Limb (tissue), 2 donors: ENCODE measurements at regions not wholly inside any gene's neighbourhood (a gene's known extent, or its start where the extent isn't known, plus 50 kb on each side); places are given as distances from the start of the nearest gene placed in this dataset.

Source experiments
- DNase-seq, 2 donors: peaks; one replicate each; pipeline ENCODE4 v3.0.0-alpha.2; 2016; ENCODE audit errors: extremely low spot score in 2 of 2

GRCh38 chr4:126731062-126731461, 901.7 kb upstream of the INTU start:
- no peak for DNase-seq

DNA sequence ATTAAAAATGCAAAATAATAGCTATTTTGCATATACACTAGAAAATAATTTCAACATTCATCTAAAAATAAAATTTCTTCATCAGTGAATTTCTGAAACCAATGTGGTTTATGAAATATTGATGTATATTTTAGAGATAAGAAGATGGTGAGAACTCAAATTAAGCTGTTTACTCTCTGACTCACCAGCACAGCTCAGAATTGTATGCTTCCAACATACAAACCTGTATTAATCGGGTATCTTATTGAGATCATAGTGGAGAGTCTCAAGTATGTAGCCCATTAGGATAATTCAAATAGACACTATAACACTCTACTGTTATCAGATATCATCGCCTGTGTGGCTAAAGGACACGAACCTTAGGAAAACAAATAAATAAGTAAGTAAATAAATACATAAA, 899.5 kb upstream of the INTU start:
- DNase-seq, result no peak

GRCh38 chr4:126734465-126734864, 898.3 kb upstream of the INTU start:
- no peak for DNase-seq

GRCh38 chr4:126735294-126736132, 897.2 kb upstream of the INTU start:
- DNase-seq, result no peak

- no peak for DNase-seq
Observed at GRCh38 chr4:126736133-126736518, 896.6 kb upstream of the INTU start.

DNA sequence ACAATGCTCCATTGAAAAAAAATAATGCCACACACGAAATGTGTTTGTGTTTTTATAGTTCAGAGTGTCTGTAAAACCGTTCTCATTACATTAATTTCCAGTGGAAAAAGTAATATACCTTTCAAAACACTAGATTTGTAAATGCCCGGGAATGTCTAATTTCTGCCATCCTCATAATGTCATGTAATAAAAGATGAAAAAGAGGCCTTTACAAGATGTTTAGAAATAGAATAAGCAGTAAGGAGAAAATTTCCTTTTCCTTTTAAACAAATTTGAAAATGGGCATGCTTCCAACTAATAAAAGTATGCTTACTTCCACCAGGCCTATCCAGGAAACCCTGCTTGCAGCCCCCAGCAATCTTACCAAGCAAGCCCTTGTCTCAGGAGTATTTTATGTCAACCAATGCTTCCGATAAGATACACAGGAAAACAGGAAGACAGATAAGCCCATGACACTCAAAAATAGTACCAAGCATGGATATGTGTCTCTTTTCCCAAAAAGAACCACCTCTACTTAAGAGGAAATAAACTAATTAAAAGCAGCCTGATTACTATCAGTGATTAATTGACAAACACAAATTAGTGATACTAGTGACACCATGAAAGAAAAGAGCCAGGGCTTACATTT, 894.7 kb upstream of the INTU start:
- DNase-seq, result no peak

DNA sequence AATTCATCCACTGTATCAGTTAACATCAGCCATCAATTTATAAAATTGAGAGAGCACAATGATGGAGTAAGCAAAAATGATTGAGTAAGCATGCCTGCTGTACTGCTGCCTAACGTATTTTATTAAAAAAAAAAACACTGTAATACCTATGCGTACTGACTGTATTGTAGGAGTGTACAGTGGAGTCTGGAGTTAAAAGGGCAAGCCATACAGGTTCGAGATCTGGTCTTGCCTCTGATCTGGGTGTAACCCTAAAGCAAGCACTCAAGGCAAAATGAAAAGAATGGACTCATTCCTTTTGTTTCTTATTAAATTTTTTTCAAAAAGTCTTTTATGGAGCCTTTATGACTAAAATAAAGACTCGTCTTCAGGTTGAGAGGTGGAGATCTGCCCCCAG, 894.2 kb upstream of the INTU start:
- no peak for DNase-seq

DNA sequence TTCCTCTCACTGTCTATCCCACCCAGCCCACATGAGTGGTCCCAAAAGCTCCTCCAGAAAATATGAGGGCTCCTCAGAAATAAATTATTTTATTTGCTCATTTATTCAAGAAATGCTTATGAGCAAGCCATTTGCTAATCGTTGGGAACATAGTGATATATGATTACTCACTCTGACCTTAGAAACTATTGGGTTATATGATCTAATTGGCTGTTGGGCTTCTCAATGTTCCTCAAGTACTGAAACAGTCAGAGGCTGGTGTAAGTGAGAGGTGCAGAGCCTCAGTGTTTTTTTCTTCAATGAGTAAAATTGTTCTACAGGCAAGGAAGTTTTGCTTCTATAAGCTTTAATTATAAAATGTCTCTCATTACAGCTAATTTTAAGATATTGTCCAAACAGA, 893.8 kb upstream of the INTU start:
- no peak for DNase-seq

GRCh38 chr4:126740687-126741086, 892.1 kb upstream of the INTU start:
- DNase-seq, result no peak

DNA sequence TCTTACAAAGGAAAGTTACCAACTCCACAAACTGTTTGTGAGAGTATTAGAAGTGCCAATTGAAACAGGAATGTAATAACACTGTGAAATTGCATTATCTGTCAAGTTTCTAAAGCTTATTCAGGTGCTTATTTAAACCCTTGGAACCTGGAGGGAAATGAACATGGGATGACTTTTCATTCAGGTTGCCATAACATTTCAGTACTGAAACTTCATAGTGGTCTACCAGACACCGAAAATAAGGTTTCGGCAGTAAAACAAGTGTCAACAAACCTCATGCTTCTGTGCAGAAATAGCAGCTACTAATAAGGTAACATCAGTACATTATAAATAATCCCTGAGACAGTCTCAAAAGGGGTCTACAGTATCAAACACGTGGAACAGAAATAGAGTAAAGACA, 890.7 kb upstream of the INTU start:
- no peak for DNase-seq

GRCh38 chr4:126742885-126743284, 889.9 kb upstream of the INTU start:
- DNase-seq, result no peak

- no peak for DNase-seq
Observed at GRCh38 chr4:126748736-126749135, 884.0 kb upstream of the INTU start.

DNA sequence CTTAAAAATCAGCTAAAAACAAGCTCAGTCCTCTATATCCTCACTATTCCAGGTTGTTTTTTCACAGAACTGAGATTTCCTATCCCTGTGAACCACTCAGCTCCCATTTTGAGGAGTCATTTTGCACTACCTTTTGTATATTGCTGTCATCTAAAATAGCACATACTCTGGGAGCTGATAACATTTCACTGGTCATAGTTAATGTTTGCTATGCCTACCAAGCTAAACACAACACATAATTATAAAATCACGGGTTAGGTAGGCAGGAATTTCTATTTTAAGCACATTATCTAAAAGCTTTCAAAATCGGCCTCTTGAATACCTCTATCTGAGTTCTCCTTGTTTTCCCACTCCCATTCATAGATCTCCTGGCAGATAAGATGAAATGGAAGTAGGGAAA, 882.0 kb upstream of the INTU start:
- DNase-seq, result no peak

GRCh38 chr4:126752126-126752525, 880.6 kb upstream of the INTU start:
- no peak for DNase-seq

DNA sequence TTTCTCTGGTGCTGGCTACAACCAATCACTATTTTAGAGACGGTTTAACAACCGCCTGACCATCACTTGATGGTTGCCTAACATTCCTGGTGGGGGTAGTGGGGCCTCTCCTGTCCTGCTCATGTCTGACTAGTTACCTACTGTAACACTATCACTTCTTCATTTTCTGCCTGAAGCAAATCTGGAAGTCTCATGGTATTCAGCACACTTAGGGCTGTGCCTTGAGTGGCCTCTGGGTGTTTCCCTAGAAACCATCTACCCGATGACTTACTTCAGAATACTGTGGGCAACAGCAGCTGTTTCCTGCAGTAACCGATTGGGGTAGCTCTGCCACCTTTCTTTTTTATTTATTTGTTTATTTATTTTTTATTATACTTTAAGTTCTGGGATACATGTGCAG, 880.1 kb upstream of the INTU start:
- no peak for DNase-seq

DNA sequence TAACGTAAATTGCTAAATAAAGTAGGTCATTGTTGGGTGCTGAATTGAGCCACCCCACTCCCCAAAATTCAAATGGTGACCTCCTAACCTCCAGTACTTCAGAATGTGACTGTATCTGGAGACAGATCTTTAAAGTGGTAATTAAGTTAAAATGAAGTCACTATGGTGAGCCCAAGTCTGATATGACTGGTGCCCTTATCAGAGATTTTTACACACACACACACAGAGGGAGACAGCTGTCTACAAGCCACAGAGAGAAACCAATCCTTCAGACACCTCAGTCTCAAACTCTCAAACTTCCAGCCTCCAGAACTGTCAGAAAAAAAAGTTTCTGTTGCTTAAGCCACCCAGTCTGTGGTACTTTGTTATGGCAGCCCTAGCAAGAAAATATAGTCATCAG, 879.2 kb upstream of the INTU start:
- no peak for DNase-seq

- DNase-seq, result peak in 1 of 2 donors; percentile 49
Observed at GRCh38 chr4:126755506-126755905, 877.3 kb upstream of the INTU start.

DNA sequence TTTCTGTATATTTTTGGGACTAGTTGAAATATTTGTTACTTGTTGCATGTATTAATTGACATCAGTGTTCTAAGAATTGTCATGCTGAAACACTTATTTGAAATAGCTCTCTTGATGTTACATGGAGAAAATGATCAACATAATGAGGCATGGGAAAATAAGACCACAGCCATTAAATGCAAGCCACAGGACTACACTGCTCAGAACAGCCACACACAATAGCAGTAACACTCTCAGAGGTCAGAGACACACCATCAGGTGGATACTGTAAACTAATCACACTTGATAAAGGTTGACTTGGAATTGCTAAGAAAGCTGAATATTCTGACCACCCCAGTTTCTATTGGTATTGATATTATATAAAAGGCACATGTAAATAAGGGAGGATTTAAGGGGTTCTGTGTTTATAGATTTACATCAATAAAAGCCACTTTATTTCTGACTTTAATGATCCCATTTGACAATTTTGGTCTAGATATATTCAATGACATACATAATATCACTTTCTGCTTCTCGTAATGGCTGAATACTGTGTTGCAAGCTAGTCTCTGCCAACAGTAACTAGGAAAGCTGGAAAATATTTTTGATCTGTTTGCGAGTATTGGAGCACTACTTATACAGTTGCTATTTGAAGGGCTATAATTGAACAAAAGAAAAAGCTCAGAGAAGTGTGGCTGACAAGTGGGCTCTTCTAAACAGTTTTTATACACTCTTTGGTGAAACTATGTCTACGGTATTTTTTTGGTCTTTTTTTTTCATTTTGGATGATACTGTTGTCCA, 876.5 kb upstream of the INTU start:
- no peak for DNase-seq

- DNase-seq, result no peak
Observed at GRCh38 chr4:126757219-126757618, 875.5 kb upstream of the INTU start.

DNA sequence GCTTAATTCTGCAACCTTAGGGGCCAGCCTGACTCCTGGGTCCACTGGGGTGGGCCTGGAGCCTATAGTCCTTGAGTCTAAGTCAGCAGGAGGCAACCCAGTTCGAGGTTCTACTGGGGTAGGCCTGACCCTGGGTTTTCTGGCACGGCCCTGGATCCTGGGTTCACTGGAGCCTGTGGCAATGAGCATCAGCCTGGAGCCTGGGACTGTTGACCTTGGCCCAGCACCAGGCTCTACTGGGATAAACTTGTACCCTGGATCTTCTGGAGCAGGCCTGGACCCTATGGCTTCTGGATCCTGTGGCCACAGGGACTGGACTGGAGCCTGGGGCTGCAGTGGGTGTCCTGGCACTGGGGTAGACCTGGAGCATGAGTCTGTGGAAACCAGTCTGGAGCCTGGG, 874.3 kb upstream of the INTU start:
- DNase-seq, result no peak

DNA sequence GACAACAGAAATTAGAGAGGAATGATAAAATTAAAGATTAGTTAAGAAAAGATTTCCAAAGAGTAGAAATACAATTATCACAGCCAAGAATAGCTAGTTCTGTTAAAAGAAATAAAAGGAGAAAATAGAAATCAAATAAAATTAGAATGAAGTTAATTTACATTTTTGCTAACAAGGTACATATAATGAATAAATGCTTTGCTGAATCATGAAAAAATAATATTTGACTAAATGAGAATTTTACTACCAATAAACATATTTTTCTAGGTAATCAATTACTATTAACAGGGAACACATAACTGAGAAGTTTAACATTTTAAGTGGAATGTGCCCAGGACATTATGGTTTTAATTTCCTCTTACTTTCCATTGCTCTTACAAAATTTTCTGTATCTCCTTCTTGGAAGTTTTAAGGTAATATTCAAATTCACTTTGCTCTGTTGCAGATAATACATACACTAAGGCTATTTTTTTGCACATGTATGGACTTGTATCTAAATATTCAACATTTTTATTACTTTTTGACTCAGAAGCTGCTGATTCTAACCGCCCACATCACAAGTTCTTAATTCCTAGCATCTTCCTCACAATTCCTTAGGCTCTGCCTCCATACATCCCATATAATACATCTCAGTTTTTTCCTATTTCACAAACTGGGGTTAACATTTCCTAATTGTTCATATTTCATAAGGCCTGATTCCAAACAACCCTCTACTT, 870.7 kb upstream of the INTU start:
- DNase-seq, result no peak
